HCT116 (cell line): ENCODE measurements at regions not wholly inside any gene's neighbourhood (a gene's known extent, or its start where the extent isn't known, plus 50 kb on each side); places are given as distances from the start of the nearest gene placed in this dataset.

ENCODE experiments used
- ATAC-seq: fragments of 200-7000 bp; cut with Tn5 transposase; 2 replicates; pipeline ENCODE4 v1.9.1; 2020; ENCODE audit warnings: mild to moderate bottlenecking, moderate library complexity
- BruUV-seq: library from RNA; stranded (reverse); fragments of 400-500 nt; replicated peaks from 2 replicates; lab custom pipeline; 2021; lab: Mats Ljungman, UMichigan
- CTCF ChIA-PET: fragments of 300-600 bp; sonication (Branson Sonifier 250); formaldehyde crosslinking; loops from one replicate; lab custom pipeline; 2021; ENCODE audit warnings: antibody characterized with exemption; lab: Charles Lee
- POLR2A ChIA-PET: fragments of 300-600, 350-600 bp; sonication (Branson Sonifier 250); formaldehyde crosslinking; loops from one replicate; lab custom pipeline; 2021; ENCODE audit warnings: antibody characterized with exemption; lab: Charles Lee
- RAD21 ChIA-PET, 2 experiments: fragments of 300-600 bp; sonication (Branson Sonifier 250); formaldehyde crosslinking; loops; one replicate each; lab custom pipeline; 2023; ENCODE audit warnings: low total read pairs in 2 of 2; ENCODE audit not compliant: uncharacterized antibody in 2 of 2, unreplicated experiment in 2 of 2, low non-redundant PET in 1 of 2; lab: Charles Lee
- DNase-seq: peaks from one replicate; pipeline ENCODE4 v3.0.0-alpha.2; 2010; ENCODE audit warnings: low read depth, low spot score
- H2AFZ ChIP-seq: fragments of 200-600 bp; shearing (Covaris generic), sonication (generic); 2 replicates; pipeline ENCODE4 v1.6.1; 2017; ENCODE audit warnings: low read depth, mixed run types, mixed read lengths, antibody characterized with exemption, low read length; ENCODE audit not compliant: poor library complexity, severe bottlenecking
- H3K27ac ChIP-seq: 2 replicates; pipeline ENCODE4 v1.5.1; 2012; ENCODE audit warnings: low read depth, low read length
- H3K27me3 ChIP-seq: fragments of 200-600 bp; sonication (generic); 2 replicates; pipeline ENCODE4 v1.6.1; 2016; ENCODE audit warnings: mixed run types, low read length, mixed read lengths; ENCODE audit not compliant: insufficient read depth
- H3K36me3 ChIP-seq, 2 experiments: fragments of 200-500 bp in 1 of 2; fragments of 200-600 bp in 1 of 2; sonication (Bioruptor generic) in 1 of 2; sonication (generic) in 1 of 2; 2 replicates each; pipeline versions ENCODE4 v1.5.1 to v1.6.1; 2014 to 2016; ENCODE audit warnings: low read length in 2 of 2, inconsistent platforms in 1 of 2, mixed read lengths in 1 of 2, mixed run types in 1 of 2; ENCODE audit not compliant: insufficient read depth in 2 of 2, control insufficient read depth in 1 of 2
- H3K4me1 ChIP-seq, 2 experiments: fragments of 200-600 bp in 1 of 2; sonication (generic) in 1 of 2; 2 replicates each; pipeline versions ENCODE4 v1.5.1 to v1.6.1; 2012 to 2017; ENCODE audit warnings: low read length in 2 of 2, inconsistent platforms in 1 of 2, mild to moderate bottlenecking in 1 of 2, mixed read lengths in 1 of 2, mixed run types in 1 of 2, moderate library complexity in 1 of 2; ENCODE audit not compliant: insufficient read depth in 2 of 2, control insufficient read depth in 1 of 2
- H3K4me2 ChIP-seq: fragments of 200-600 bp; sonication (generic); 2 replicates; pipeline ENCODE4 v1.6.1; 2017; ENCODE audit warnings: mixed run types, low read length, mixed read lengths
- H3K4me3 ChIP-seq, 2 experiments: fragments of 200-600 bp in 1 of 2; sonication (generic) in 1 of 2; replicated peaks in 1 of 2; 2 replicates each; pipeline ENCODE4 v1.5.1; 2011 to 2016; ENCODE audit warnings: low read length in 2 of 2, control low read depth in 1 of 2, low read depth in 1 of 2, mild to moderate bottlenecking in 1 of 2, mixed read lengths in 1 of 2, mixed run types in 1 of 2
- H3K79me2 ChIP-seq: fragments of 200-600 bp; sonication (generic); 2 replicates; pipeline ENCODE4 v1.6.1; 2017; ENCODE audit warnings: mild to moderate bottlenecking, mixed run types, low read length, moderate library complexity, mixed read lengths; ENCODE audit not compliant: insufficient read depth
- H3K9ac ChIP-seq: fragments of 200-600 bp; sonication (generic); 2 replicates; pipeline ENCODE4 v1.6.1; 2016; ENCODE audit warnings: low read length, mixed read lengths
- H3K9me2 ChIP-seq: fragments of 200-600 bp; sonication (generic), shearing (Covaris generic); 2 replicates; pipeline ENCODE4 v1.6.1; 2017; ENCODE audit warnings: mixed run types, mild to moderate bottlenecking, moderate library complexity; ENCODE audit not compliant: insufficient read depth
- H3K9me3 ChIP-seq, 2 experiments: fragments of 200-500 bp in 1 of 2; fragments of 200-600 bp in 1 of 2; sonication (Bioruptor generic) in 1 of 2; sonication (generic) in 1 of 2; 2 replicates each; pipeline ENCODE4 v1.6.1; 2014 to 2017; ENCODE audit warnings: low read length in 2 of 2, mixed read lengths in 2 of 2, inconsistent platforms in 1 of 2, low read depth in 1 of 2, mild to moderate bottlenecking in 1 of 2, mixed run types in 1 of 2, moderate library complexity in 1 of 2; ENCODE audit not compliant: control insufficient read depth in 1 of 2, insufficient read depth in 1 of 2
- H4K20me1 ChIP-seq: fragments of 200-600 bp; sonication (generic), shearing (Covaris generic); 2 replicates; pipeline ENCODE4 v1.6.1; 2017; ENCODE audit warnings: mixed run types, mild to moderate bottlenecking, moderate library complexity; ENCODE audit not compliant: insufficient read depth
- ATF3 ChIP-seq: IDR thresholded peaks from 2 replicates; pipeline ENCODE4 v1.6.1; 2012
- CBX3 ChIP-seq: IDR thresholded peaks from 2 replicates; pipeline ENCODE4 v1.6.1; 2012; ENCODE audit warnings: low read depth
- CEBPB ChIP-seq: IDR thresholded peaks from 2 replicates; pipeline ENCODE4 v1.6.1; 2012; ENCODE audit warnings: low read depth
- CTCF ChIP-seq, 3 experiments: fragments of 200-600 bp in 1 of 3; sonication (generic) in 1 of 3; IDR thresholded peaks in 2 of 3; conservative IDR thresholded peaks in 1 of 3; 2 replicates each; pipeline ENCODE4 v1.5.1; 2012 to 2017; ENCODE audit warnings: low read depth in 2 of 3, low read length in 2 of 3, antibody characterized with exemption in 1 of 3, borderline replicate concordance in 1 of 3, control low read depth in 1 of 3, mild to moderate bottlenecking in 1 of 3, mixed read lengths in 1 of 3, mixed run types in 1 of 3, moderate library complexity in 1 of 3; ENCODE audit not compliant: insufficient read depth in 1 of 3
- ELF1 ChIP-seq: IDR thresholded peaks from 2 replicates; pipeline ENCODE4 v1.6.1; 2012; ENCODE audit warnings: low read depth, borderline replicate concordance
- EZH2 ChIP-seq: fragments of 200-600 bp; sonication (generic); IDR thresholded peaks from 2 replicates; pipeline ENCODE4 v1.6.1; 2017; ENCODE audit warnings: antibody characterized with exemption, mixed run types
- EZH2phosphoT487 ChIP-seq: fragments of 200-600 bp; IDR thresholded peaks from 2 replicates; pipeline ENCODE4 v1.6.1; 2018; ENCODE audit warnings: antibody characterized with exemption, borderline replicate concordance
- FOSL1 ChIP-seq: IDR thresholded peaks from 2 replicates; pipeline ENCODE4 v1.6.1; 2012; ENCODE audit warnings: low read depth
- JUND ChIP-seq: IDR thresholded peaks from 2 replicates; pipeline ENCODE4 v1.6.1; 2012
- MAX ChIP-seq: IDR thresholded peaks from 2 replicates; pipeline ENCODE4 v1.6.1; 2012
- POLR2AphosphoS5 ChIP-seq: IDR thresholded peaks from 2 replicates; pipeline ENCODE4 v1.6.1; 2011; ENCODE audit warnings: mild to moderate bottlenecking, low read depth, low read length, moderate library complexity
- RAD21 ChIP-seq: IDR thresholded peaks from 2 replicates; pipeline ENCODE4 v1.6.1; 2012; ENCODE audit warnings: low read depth, mild to moderate bottlenecking
- YY1 ChIP-seq: IDR thresholded peaks from 2 replicates; pipeline ENCODE4 v1.6.1; 2011; ENCODE audit warnings: low read length, low read depth, moderate library complexity, mild to moderate bottlenecking; ENCODE audit not compliant: insufficient replicate concordance; ENCODE audit errors: extremely low read depth
- ZFX ChIP-seq: fragments of 450-650 bp; IDR thresholded peaks from 2 replicates; pipeline ENCODE4 v1.6.1; 2017
- ZNF274 ChIP-seq: fragments of 200-500 bp; sonication (Bioruptor generic); IDR thresholded peaks from 2 replicates; pipeline ENCODE4 v1.6.1; 2014; ENCODE audit warnings: mild to moderate bottlenecking, low read depth, low read length, inconsistent platforms
- intact Hi-C: fragments of 100-400 bp; cut with micrococcal nuclease; formaldehyde crosslinking; loops from 2 replicates; pipeline ENCODE4 v1.10.0; 2022

GRCh38 chr10:91573320-91573719 is 59.6 kb downstream of the PPP1R3C start:
- no peak overlapping the region for H3K4me3 ChIP-seq
- H3K9me2 ChIP-seq: no peaks in the 10 kb centered on the region
- H3K9me3 ChIP-seq: no peaks in the 10 kb centered on the region
- no peak overlapping the region for H3K27ac ChIP-seq
- ChIA-PET RAD21 (no interaction called here), POLR2A (no interaction called here), CTCF (no interaction called here)
- H3K79me2 ChIP-seq: no peaks in the 10 kb centered on the region
- H3K27me3 ChIP-seq: no peaks in the 10 kb centered on the region
- H4K20me1 ChIP-seq: no peaks in the 10 kb centered on the region
- no peak overlapping the region for H3K9ac ChIP-seq
- no peak overlapping the region for H2AFZ ChIP-seq
- no peaks in the 10 kb centered on the region for H3K36me3 ChIP-seq
- H3K4me1 ChIP-seq: no peaks in the 10 kb centered on the region
- no peak for TF ChIP-seq ZFX
- TF ChIP-seq RAD21: no peak
- TF ChIP-seq EZH2phosphoT487: no peak
- no peak for TF ChIP-seq CTCF (IDR thresholded peaks at IDR 0.05 in 2 of 3, conservative IDR thresholded peaks at IDR 0.05 in 1 of 3; ENCODE audit: borderline replicate concordance in 1 of 3, insufficient read depth in 1 of 3, low read depth in 2 of 3, low read length in 2 of 3)
- no peak for TF ChIP-seq EZH2
- TF ChIP-seq POLR2AphosphoS5: no peak
- TF ChIP-seq FOSL1: no peak
- TF ChIP-seq ATF3: no peak
- no peak for TF ChIP-seq CEBPB
- no peak for TF ChIP-seq CBX3
- TF ChIP-seq JUND: no peak
- TF ChIP-seq MAX: no peak
- no peak for TF ChIP-seq YY1
- no peak for TF ChIP-seq ELF1
- no peak for TF ChIP-seq ZNF274
- DNase-seq: no peak
- BruUV-seq: no TSS peak
- H3K4me2 ChIP-seq: no peak overlapping the region
- intact Hi-C loops: no loop called here
- ATAC-seq: no peak
